OCI-LY1 (cell line): ENCODE measurements at regions not wholly inside any gene's neighbourhood (a gene's known extent, or its start where the extent isn't known, plus 50 kb on each side); places are given as distances from the start of the nearest gene placed in this dataset.

Experiments
- H2AFZ ChIP-seq: fragments of 200-600 bp; sonication (generic), shearing (Covaris generic); 2 replicates; pipeline ENCODE4 v1.6.0; 2014; ENCODE audit warnings: antibody characterized with exemption, mild to moderate bottlenecking, low read length
- H3F3A ChIP-seq: fragments of 200-600 bp; sonication (generic), shearing (Covaris generic); 2 replicates; pipeline ENCODE4 v1.6.0; 2014; ENCODE audit warnings: mild to moderate bottlenecking, antibody characterized with exemption, low read length, moderate library complexity; ENCODE audit not compliant: insufficient read depth
- H3K27ac ChIP-seq: fragments of 200-600 bp; sonication (generic); 2 replicates; pipeline ENCODE4 v1.5.1; 2014; ENCODE audit warnings: low read length, mixed run types, mild to moderate bottlenecking, low read depth; ENCODE audit not compliant: poor library complexity, severe bottlenecking
- H3K27me3 ChIP-seq: fragments of 200-600 bp; sonication (generic); 2 replicates; pipeline ENCODE4 v1.6.0; 2014; ENCODE audit warnings: antibody characterized with exemption, mild to moderate bottlenecking, low read length, moderate library complexity; ENCODE audit not compliant: insufficient read depth
- H3K36me3 ChIP-seq: fragments of 200-600 bp; sonication (generic); 2 replicates; pipeline ENCODE4 v1.6.1; 2014; ENCODE audit warnings: mild to moderate bottlenecking, antibody characterized with exemption, low read length, moderate library complexity, mixed read lengths; ENCODE audit not compliant: insufficient read depth
- H3K4me1 ChIP-seq: fragments of 200-600 bp; sonication (generic); 2 replicates; pipeline ENCODE4 v1.5.1; 2014; ENCODE audit warnings: mild to moderate bottlenecking, low read length, moderate library complexity; ENCODE audit not compliant: insufficient read depth, severe bottlenecking
- H3K4me2 ChIP-seq: fragments of 200-600 bp; sonication (generic), shearing (Covaris generic); 2 replicates; pipeline ENCODE4 v1.6.1; 2014; ENCODE audit warnings: low read length
- H3K4me3 ChIP-seq: fragments of 200-600 bp; sonication (generic); 2 replicates; pipeline ENCODE4 v1.5.1; 2014; ENCODE audit warnings: low read length, low read depth, mild to moderate bottlenecking, mixed read lengths; ENCODE audit not compliant: poor library complexity, severe bottlenecking
- H3K79me2 ChIP-seq: fragments of 200-600 bp; shearing (Covaris generic); 2 replicates; pipeline ENCODE4 v1.6.1; 2016; ENCODE audit warnings: mixed run types, low read length, mixed read lengths; ENCODE audit not compliant: insufficient read depth
- H3K9ac ChIP-seq: fragments of 200-600 bp; sonication (generic), shearing (Covaris generic); 2 replicates; pipeline ENCODE4 v1.6.1; 2014; ENCODE audit warnings: mild to moderate bottlenecking, low read length, mixed read lengths
- H3K9me2 ChIP-seq: fragments of 200-600 bp; sonication (generic), shearing (Covaris generic); 2 replicates; pipeline ENCODE4 v1.6.1; 2014; ENCODE audit warnings: low read depth, mild to moderate bottlenecking, low read length, mixed read lengths
- H3K9me3 ChIP-seq: fragments of 200-600 bp; shearing (Covaris generic); 2 replicates; pipeline ENCODE4 v1.6.1; 2014; ENCODE audit warnings: low read length, mixed read lengths
- H4K20me1 ChIP-seq: fragments of 200-600 bp; sonication (generic), shearing (Covaris generic); 2 replicates; pipeline ENCODE4 v1.6.0; 2016; ENCODE audit warnings: mild to moderate bottlenecking, low read length; ENCODE audit not compliant: insufficient read depth
- CTCF ChIP-seq: fragments of 200-600 bp; sonication (generic), shearing (Covaris generic); IDR thresholded peaks from 2 replicates; pipeline ENCODE4 v1.5.1; 2017; ENCODE audit warnings: mild to moderate bottlenecking, antibody characterized with exemption, low read length, moderate library complexity, mixed read lengths
- EZH2 ChIP-seq: fragments of 200-600 bp; sonication (generic), shearing (Covaris generic); IDR thresholded peaks from 2 replicates; pipeline ENCODE4 v1.8.0; 2017; ENCODE audit warnings: borderline replicate concordance, mixed run types, mild to moderate bottlenecking, antibody characterized with exemption, low read length, moderate library complexity, mixed read lengths

- H4K20me1 ChIP-seq, result no peaks in the 10 kb centered on the region
- H3K9me3 ChIP-seq, result no peaks in the 10 kb centered on the region
- no peak overlapping the region for H2AFZ ChIP-seq
- H3K4me3 ChIP-seq, result no peak overlapping the region
- no peaks in the 10 kb centered on the region for H3K79me2 ChIP-seq
- no peak overlapping the region for H3K27ac ChIP-seq
- no peak overlapping the region for H3K4me2 ChIP-seq
- no peaks in the 10 kb centered on the region for H3K4me1 ChIP-seq
- no peaks in the 10 kb centered on the region for H3K36me3 ChIP-seq
- no peak for TF ChIP-seq CTCF
- no peak for TF ChIP-seq EZH2
- H3F3A ChIP-seq, result no peaks in the 10 kb centered on the region
- H3K9me2 ChIP-seq, result no peaks in the 10 kb centered on the region
- H3K9ac ChIP-seq, result no peak overlapping the region
- H3K27me3 ChIP-seq, result no peaks in the 10 kb centered on the region
Observed at GRCh38 chr1:216825557-216825956, 102.3 kb upstream of the ESRRG start.

GRCh38 chr1:216824511-216824910 lies 101.3 kb upstream of the ESRRG start:
- no peak overlapping the region for H3K9ac ChIP-seq
- no peak overlapping the region for H3K4me3 ChIP-seq
- H3F3A ChIP-seq, result no peaks in the 10 kb centered on the region
- no peak overlapping the region for H3K4me2 ChIP-seq
- H3K79me2 ChIP-seq, result no peaks in the 10 kb centered on the region
- no peaks in the 10 kb centered on the region for H4K20me1 ChIP-seq
- TF ChIP-seq EZH2, result no peak
- no peak for TF ChIP-seq CTCF
- no peaks in the 10 kb centered on the region for H3K36me3 ChIP-seq
- no peak overlapping the region for H2AFZ ChIP-seq
- H3K27ac ChIP-seq, result no peak overlapping the region
- H3K9me3 ChIP-seq, result no peaks in the 10 kb centered on the region
- no peaks in the 10 kb centered on the region for H3K27me3 ChIP-seq
- no peaks in the 10 kb centered on the region for H3K4me1 ChIP-seq
- no peaks in the 10 kb centered on the region for H3K9me2 ChIP-seq

GRCh38 chr1:216823731-216824130 lies 100.5 kb upstream of the ESRRG start:
- Histone ChIP-seq H3K4me1 (no peaks in the 10 kb centered on the region), H2AFZ (no peak overlapping the region), H4K20me1 (no peaks in the 10 kb centered on the region), H3K9me3 (no peaks in the 10 kb centered on the region), H3F3A (no peaks in the 10 kb centered on the region), H3K36me3 (no peaks in the 10 kb centered on the region), H3K27me3 (no peaks in the 10 kb centered on the region), H3K79me2 (no peaks in the 10 kb centered on the region), H3K9me2 (no peaks in the 10 kb centered on the region), H3K4me2 (no peak overlapping the region), H3K9ac (no peak overlapping the region), H3K27ac (no peak overlapping the region), H3K4me3 (no peak overlapping the region)
- TF ChIP-seq CTCF, result no peak
- TF ChIP-seq EZH2, result no peak
